ENCODE measurements at regions not wholly inside any gene's neighbourhood (a gene's known extent, or its start where the extent isn't known, plus 50 kb on each side); places are given as distances from the start of the nearest gene placed in this dataset.

GRCh38 chr2:862731-863466, 87.8 kb upstream of the SNTG2 start:
- TF ChIP-seq, protein P1, sequence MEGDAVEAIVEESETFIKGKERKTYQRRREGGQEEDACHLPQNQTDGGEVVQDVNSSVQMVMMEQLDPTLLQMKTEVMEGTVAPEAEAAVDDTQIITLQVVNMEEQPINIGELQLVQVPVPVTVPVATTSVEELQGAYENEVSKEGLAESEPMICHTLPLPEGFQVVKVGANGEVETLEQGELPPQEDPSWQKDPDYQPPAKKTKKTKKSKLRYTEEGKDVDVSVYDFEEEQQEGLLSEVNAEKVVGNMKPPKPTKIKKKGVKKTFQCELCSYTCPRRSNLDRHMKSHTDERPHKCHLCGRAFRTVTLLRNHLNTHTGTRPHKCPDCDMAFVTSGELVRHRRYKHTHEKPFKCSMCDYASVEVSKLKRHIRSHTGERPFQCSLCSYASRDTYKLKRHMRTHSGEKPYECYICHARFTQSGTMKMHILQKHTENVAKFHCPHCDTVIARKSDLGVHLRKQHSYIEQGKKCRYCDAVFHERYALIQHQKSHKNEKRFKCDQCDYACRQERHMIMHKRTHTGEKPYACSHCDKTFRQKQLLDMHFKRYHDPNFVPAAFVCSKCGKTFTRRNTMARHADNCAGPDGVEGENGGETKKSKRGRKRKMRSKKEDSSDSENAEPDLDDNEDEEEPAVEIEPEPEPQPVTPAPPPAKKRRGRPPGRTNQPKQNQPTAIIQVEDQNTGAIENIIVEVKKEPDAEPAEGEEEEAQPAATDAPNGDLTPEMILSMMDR (IDR thresholded peaks at IDR 0.05) = no peak
- TF ChIP-seq POLR2A (IDR thresholded peaks at IDR 0.05) = no peak
